Skeletal muscle tissue (tissue), 3 donors: ENCODE measurements at regions not wholly inside any gene's neighbourhood (a gene's known extent, or its start where the extent isn't known, plus 50 kb on each side); places are given as distances from the start of the nearest gene placed in this dataset.

ENCODE experiments used
- H3K27ac ChIP-seq: one replicate; pipeline ENCODE4 v1.7.0; 2013; ENCODE audit warnings: mild to moderate bottlenecking, low read depth, low read length, inconsistent platforms
- H3K27me3 ChIP-seq, 3 donors: one replicate each; pipeline ENCODE4 v1.7.0; 2013; ENCODE audit warnings: low read length in 3 of 3; ENCODE audit not compliant: control insufficient read depth in 3 of 3, insufficient read depth in 3 of 3
- H3K36me3 ChIP-seq, 3 donors: one replicate each; pipeline ENCODE4 v1.7.0; 2013; ENCODE audit warnings: low read length in 3 of 3; ENCODE audit not compliant: control insufficient read depth in 3 of 3, insufficient read depth in 3 of 3
- H3K4me1 ChIP-seq, 3 donors: one replicate each; pipeline ENCODE4 v1.7.0; 2013; ENCODE audit warnings: low read length in 3 of 3, mild to moderate bottlenecking in 3 of 3; ENCODE audit not compliant: control insufficient read depth in 3 of 3, insufficient read depth in 3 of 3
- H3K4me3 ChIP-seq, 3 donors: one replicate each; pipeline ENCODE4 v1.7.0; 2013; ENCODE audit warnings: low read length in 3 of 3
- H3K9ac ChIP-seq, 3 donors: one replicate each; pipeline ENCODE4 v1.7.0; 2013; ENCODE audit warnings: low read length in 3 of 3, mild to moderate bottlenecking in 3 of 3, moderate library complexity in 2 of 3, low read depth in 1 of 3
- H3K9me3 ChIP-seq, 3 donors: one replicate each; pipeline ENCODE4 v1.7.0; 2013; ENCODE audit warnings: low read length in 3 of 3; ENCODE audit not compliant: control insufficient read depth in 3 of 3
- donor health status: Osteomylitis.

DNA sequence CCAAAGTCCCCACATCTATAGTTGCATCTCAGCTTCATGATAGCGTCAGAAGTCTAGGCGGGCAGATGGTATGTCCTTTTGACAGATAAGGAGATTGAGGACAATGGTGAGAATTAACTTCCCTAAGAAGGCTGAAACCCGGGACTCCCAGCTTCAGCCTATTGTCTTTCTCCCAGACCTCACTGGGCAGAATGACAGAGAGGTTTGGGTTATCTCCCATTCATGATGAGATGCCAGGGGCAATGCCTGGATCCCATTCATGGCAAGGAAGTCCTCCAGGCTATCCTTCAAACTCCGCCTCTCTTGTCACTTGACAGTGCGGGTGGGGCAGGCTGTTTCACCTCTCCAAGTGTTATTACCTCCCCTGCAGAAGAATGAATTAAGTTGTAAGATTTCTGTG lies 100.3 kb downstream of the IRX5 start:
- peaks cover 0 to 1% (median under 1%) of the 10 kb centered on the region in 3 donors for H3K4me1 ChIP-seq
- no peaks in the 10 kb centered on the region for H3K27me3 ChIP-seq
- H3K36me3 ChIP-seq, result no peaks in the 10 kb centered on the region
- no peaks in the 10 kb centered on the region for H3K9me3 ChIP-seq
- H3K9ac ChIP-seq, result no peak overlapping the region
- no peak overlapping the region for H3K4me3 ChIP-seq
- no peak overlapping the region for H3K27ac ChIP-seq

DNA sequence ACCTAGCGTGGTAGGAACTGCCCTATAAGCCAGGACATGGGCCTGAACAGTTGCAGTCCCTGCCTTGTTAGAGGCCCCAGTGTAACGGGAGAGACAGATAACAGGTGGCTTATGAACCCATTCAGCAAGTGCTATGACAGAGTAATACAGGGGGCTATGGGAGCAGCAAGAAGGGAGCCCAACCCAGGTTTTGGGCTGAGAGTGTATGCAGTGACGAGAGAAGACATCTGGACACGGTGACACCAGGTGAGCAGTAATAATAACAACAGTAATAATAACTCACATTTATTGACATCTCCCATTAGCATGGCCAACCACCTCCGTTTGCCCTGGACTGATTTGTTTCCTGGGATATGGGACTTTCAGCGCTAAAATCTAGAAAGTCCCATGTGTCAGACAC lies 100.8 kb downstream of the IRX5 start:
- Histone ChIP-seq H3K36me3 (no peaks in the 10 kb centered on the region), H3K4me3 (no peak overlapping the region), H3K27me3 (peaks cover 0 to 3% (median 0%) of the 10 kb centered on the region in 3 donors), H3K27ac (no peak overlapping the region), H3K9ac (no peak overlapping the region), H3K4me1 (peaks cover 1 to 7% (median 6%) of the 10 kb centered on the region in 3 donors), H3K9me3 (no peaks in the 10 kb centered on the region)

DNA sequence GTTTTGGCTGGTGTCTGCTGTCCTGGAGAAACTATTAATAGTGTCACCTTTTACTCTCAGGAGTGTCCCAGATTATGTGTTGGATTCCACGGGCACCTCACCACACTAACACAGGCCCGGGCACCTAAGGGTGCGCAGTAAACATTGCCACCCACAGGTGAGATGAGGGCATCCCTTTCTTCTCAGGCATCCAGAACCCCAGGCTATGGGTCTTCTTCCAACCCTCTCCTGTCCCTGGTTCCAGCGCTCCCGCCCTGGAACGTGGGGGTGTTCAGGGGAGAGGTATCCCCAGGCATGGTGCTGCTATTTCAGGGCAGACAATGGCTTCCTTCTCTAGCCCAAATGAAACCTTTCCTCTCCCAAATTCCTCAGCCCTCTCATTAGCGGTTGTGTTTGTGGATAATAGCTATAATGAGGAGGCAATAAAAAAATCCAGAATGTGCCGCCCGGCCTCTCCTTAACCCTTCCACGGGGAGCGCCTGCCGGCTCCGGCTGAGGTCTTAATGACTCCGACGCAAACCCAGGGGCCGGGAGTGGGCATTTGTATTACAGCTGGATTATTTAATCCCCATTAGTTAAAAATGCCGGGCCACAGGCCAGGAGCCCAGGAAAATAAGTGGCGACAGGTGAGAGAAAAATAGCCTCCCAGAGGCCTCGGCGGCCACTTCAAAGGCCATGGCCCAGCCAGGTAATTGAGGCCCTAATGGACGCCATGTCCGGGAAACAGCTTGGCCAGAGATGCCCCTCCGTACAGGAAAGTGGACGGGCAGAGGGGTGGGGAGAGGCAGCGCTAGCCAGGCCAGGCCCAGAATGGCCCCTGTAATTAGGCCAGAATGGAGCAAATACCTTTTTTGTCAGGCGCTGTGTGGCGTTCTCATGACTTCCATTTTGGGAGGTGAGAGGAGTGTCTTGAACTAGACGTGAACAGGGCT lies 102.8 kb downstream of the IRX5 start:
- H3K9me3 ChIP-seq, result no peaks in the 10 kb centered on the region
- no peak overlapping the region for H3K4me3 ChIP-seq
- no peaks in the 10 kb centered on the region for H3K36me3 ChIP-seq
- no peak overlapping the region for H3K27ac ChIP-seq
- peaks cover 9 to 14% (median 11%) of the 10 kb centered on the region in 3 donors for H3K4me1 ChIP-seq
- no peak overlapping the region for H3K9ac ChIP-seq
- H3K27me3 ChIP-seq, result peaks cover 0 to 3% (median 0%) of the 10 kb centered on the region in 3 donors

DNA sequence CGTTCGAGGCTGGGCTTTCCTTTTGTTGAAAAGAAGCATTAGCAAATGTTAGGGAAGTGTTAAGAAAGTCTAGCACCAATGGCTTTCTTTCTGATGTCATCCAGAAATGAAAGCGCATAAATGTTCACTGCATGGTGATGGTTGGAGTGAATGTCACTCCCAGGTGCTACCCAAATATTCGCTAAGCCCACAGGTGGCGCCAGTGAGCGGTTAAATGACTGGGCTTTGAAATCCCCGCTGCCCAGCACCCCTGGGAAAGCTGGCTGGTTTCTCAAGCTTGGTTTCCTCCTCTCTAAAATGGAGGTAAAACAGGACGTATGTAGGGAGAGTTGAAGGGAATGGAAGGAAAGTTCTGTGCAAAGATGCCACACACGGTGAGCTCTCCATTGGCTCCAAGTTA lies 104.4 kb downstream of the IRX5 start:
- Histone ChIP-seq H3K36me3 (no peaks in the 10 kb centered on the region), H3K27me3 (peaks cover 0 to 3% (median 0%) of the 10 kb centered on the region in 3 donors)

DNA sequence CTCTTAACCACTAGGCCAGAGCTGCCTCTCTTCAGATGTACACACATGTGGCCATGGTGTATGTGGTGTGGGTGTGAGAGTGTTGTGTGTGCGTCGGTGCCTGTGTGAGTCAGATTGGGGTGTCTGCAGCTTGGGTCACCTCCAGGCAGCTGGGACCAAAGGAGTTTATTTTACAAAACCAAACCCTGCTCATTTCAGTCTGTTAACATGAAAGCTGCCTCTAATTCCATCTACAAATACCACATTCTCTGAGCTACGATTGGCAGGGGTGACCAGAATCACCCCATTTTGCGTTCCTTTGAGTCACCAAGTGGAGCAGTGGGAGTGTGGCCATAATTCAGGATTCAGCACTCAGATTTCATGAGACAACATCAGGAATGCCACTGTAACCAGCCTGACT lies 105.3 kb downstream of the IRX5 start:
- Histone ChIP-seq H3K4me3 (no peak overlapping the region), H3K27me3 (peaks cover 0 to 3% (median 0%) of the 10 kb centered on the region in 3 donors), H3K36me3 (no peaks in the 10 kb centered on the region), H3K9ac (no peak overlapping the region), H3K27ac (no peak overlapping the region), H3K9me3 (no peaks in the 10 kb centered on the region), H3K4me1 (peaks cover 9 to 14% (median 11%) of the 10 kb centered on the region in 3 donors)

More for the DNA sequence above, 104.4 kb downstream of the IRX5 start:
- Histone ChIP-seq H3K9ac (no peak overlapping the region), H3K4me1 (peaks cover 9 to 14% (median 11%) of the 10 kb centered on the region in 3 donors), H3K9me3 (no peaks in the 10 kb centered on the region), H3K4me3 (no peak overlapping the region), H3K27ac (no peak overlapping the region)

DNA sequence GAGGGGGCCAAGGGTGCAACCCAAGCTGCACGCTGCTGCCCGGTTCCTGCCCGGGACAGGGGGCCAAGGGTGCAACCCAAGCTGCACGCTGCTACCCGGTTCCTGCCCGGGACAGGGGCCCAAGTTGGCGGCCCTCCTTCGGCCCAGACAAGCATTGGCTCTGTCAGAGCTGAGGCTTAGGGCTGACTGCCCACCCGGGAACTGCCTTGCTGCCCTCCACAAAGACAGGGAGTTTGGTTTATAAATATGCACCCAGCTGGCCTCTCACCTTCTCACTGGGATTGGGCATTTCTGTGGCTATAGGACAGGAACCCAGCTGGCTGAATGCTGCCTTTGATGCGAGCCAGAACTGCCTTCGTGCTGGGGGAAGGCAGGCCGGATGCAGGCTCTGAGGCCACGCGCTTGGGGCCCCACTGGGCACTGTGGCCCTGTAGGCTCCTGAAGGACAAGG lies 105.7 kb downstream of the IRX5 start:
- no peak overlapping the region for H3K27ac ChIP-seq

DNA sequence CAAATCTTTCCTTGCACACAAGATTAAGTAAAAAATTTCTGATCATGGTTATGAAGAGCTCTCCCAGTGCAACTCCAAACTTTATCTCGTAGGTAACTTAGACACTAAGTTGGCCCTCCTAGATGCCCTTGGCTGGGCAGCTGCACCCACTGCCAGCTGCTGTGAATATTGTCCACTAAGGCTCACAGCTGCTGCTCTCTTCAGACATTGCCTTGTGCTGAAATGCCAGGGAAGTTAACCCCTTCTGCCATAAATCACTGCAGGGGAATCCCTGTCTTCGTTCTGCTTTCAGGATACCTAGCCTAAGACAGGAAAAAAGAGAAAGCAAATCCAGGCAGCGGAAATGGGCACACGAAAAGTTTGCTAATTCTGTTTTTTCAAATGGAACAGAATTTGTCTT lies 106.4 kb downstream of the IRX5 start:
- peaks cover 0 to 5% (median 0%) of the 10 kb centered on the region in 3 donors for H3K27me3 ChIP-seq
- H3K9ac ChIP-seq, result no peak overlapping the region
- no peak overlapping the region for H3K4me3 ChIP-seq
- H3K4me1 ChIP-seq, result peaks cover 9 to 14% (median 11%) of the 10 kb centered on the region in 3 donors
- no peak overlapping the region for H3K27ac ChIP-seq
- H3K36me3 ChIP-seq, result no peaks in the 10 kb centered on the region
- no peaks in the 10 kb centered on the region for H3K9me3 ChIP-seq

More for the DNA sequence above, 105.7 kb downstream of the IRX5 start:
- Histone ChIP-seq H3K4me3 (no peak overlapping the region), H3K27me3 (peaks cover 0 to 3% (median 0%) of the 10 kb centered on the region in 3 donors), H3K36me3 (no peaks in the 10 kb centered on the region), H3K4me1 (peaks cover 9 to 14% (median 11%) of the 10 kb centered on the region in 3 donors), H3K9ac (peak overlapping the region in 2 of 3 donors; percentile 57), H3K9me3 (no peaks in the 10 kb centered on the region)

DNA sequence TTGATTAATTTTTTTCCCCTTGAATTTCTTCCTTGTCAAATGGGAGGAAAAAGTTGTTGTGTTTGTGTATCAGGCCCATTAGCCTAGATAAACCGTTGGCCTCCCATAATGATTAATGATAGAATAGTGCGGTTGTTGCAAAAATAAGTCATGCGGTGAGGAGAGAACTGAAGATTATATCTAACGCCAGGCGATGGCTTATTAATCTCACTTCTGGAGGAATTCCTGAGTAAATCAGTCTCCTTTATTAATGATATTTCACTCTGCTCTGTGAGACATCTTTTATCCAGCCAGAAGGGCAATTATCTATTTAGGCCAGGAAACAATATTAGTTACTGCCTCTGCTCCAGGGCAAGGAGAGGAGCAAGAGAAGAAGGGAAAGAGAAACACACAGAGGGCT lies 107.3 kb downstream of the IRX5 start:
- Histone ChIP-seq H3K27ac (no peak overlapping the region), H3K36me3 (no peaks in the 10 kb centered on the region), H3K27me3 (peaks cover 0 to 5% (median 5%) of the 10 kb centered on the region in 3 donors), H3K9ac (no peak overlapping the region), H3K4me3 (no peak overlapping the region), H3K9me3 (no peaks in the 10 kb centered on the region), H3K4me1 (peaks cover 9 to 14% (median 11%) of the 10 kb centered on the region in 3 donors)

DNA sequence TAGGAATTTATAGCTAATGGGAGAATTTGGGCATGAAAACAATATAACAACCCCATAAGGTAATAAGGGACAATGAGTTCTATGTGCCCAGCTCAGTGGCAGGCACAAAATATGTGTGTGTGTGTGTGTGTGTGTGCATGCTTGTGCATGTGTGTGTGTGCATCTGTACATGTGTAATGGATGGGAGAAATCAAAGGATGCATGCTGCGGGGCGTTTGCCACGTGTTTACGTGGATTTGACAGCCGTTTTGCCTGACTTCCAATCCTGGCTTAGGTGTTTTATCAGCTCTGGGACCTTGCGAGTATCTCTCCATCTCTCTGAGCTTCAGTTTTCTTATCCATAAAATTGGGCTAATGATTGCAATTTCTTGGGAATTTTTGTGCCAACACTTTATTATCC lies 108.4 kb downstream of the IRX5 start:
- Histone ChIP-seq H3K4me1 (peaks cover 9 to 14% (median 11%) of the 10 kb centered on the region in 3 donors), H3K27me3 (peaks cover 0 to 8% (median 5%) of the 10 kb centered on the region in 3 donors), H3K9ac (no peak overlapping the region), H3K27ac (no peak overlapping the region), H3K36me3 (no peaks in the 10 kb centered on the region), H3K9me3 (no peaks in the 10 kb centered on the region), H3K4me3 (no peak overlapping the region)

DNA sequence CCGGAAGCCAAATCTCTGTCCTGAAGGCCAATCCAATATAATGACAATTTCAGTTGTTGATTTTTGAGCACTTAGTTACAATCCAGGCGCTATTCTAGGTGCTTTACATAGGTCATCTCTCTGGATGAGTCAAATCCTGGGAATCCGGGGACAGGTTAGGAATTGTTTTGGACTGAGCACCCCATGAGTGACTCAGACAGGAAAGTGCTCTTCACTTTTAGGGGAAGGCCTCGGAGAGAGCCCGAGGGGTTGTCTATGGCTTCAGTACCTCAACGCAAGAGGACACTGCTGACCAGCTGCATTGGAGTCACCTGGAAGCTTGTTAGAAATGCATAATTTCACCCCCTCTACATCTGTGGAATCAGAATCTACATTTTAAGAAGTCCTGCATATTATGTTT lies 108.8 kb downstream of the IRX5 start:
- Histone ChIP-seq H3K9ac (no peak overlapping the region), H3K9me3 (no peaks in the 10 kb centered on the region), H3K4me1 (peaks cover 9 to 14% (median 11%) of the 10 kb centered on the region in 3 donors), H3K27ac (no peak overlapping the region), H3K4me3 (no peak overlapping the region), H3K36me3 (no peaks in the 10 kb centered on the region), H3K27me3 (peaks cover 0 to 8% (median 5%) of the 10 kb centered on the region in 3 donors)
